Endothelial cell of hepatic sinusoid (primary cell): ENCODE measurements at regions not wholly inside any gene's neighbourhood (a gene's known extent, or its start where the extent isn't known, plus 50 kb on each side); places are given as distances from the start of the nearest gene placed in this dataset.

Experiments used
- in situ Hi-C: cut with HindIII; loops from 2 replicates; pipeline ENCODE4 v1.10.0; 2017; ENCODE audit warnings: low sequenced_read_pairs

DNA sequence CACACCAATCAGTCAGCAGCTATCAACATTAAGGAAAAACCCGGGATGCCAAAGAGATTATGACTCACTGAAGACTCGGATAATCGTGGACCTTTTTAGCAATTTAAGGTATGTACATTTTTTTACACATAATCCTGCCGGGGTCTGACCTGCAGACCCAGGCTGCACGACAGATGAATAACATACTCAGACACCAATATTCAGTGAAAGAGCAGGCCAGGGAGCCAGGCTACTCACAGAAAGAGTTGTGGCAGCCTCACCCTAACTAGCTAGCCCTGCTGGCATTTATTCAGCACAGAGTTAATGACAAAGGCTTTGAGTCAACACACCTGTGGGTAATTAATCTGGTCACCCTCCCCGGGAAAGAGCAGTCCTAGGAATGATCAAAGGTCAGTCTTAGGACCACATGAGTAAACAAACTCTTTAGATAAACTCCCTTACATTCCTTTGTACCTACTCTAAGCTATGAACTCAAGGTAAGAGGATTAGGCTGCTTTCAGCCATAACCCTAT, 727.5 kb downstream of the TBL1XR1 start:
- in situ Hi-C loops = no loop called here

DNA sequence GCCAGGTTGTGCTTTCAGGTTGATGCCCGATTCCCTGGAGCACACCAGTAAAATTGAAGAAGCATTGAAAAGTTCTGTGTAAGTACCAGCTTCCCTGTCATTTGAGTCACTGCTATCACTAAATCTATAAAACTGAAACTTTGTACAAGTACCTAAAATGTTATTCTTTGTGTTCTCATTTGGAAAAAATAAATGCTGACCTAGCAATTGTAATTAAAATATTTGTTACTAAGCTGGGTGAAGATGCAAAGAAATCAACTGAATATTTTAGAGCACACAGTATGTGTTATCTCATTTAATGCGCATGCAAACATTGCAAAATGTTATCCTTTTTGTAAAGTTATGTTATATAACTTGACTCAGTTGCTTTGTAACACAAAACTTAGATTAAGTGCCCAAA, 733.7 kb downstream of the TBL1XR1 start:
- in situ Hi-C loops = no loop called here

DNA sequence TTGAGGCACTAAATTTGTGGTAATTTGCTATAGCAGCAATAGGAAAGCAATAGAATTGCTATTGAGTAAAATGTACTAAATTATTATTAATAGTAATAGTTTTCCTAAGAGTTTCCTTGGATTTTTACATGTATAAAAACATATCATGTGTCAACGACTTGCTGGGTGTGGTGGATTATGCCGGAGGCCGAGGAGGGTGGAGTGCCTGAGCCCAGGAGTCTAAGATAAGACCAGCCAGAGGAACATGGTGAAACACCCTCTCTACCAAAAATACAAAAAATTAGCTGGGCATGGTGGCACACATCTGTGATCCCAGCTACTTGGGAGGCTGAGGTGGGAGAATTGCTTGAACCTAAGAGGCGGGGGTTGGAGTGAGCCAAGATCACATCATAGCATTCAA, 749.9 kb downstream of the TBL1XR1 start:
- in situ Hi-C loops = no loop called here

DNA sequence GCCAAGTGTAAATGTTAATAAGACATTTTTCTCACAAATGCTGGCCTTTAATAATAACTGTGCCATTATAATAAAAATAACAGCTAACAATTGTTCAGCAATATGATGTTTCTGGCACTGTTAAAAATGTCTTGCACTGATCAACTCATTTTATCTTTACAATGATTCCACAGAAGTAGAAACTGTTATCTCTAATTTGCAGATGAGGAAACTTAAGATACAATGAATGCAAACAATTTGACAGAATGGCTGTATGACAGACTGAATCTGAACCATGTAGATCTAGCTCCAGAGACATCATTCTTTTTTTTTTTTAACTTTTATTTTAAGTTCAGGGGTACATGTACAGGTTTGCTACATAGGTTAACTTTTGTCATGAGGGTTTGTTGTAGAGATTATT, 755.0 kb downstream of the TBL1XR1 start:
- in situ Hi-C loops = no loop called here

DNA sequence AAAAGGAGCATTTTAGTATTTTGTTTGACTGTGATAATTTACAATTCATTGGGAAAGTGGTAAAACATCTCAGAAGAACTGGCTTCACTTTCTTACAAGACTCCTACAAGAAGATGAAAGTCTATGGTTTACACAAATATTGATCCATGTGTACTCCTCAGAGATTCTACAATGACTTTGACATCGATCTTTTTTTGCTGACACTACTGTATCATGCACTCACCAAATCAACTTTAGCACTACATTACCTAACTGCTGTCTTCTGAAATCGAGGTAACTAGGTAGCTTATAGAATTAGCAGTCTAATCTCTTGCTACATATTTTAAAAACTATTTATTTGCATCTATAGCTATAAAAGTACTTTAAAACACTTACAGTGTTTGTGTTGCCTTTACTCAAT, 757.6 kb downstream of the TBL1XR1 start:
- in situ Hi-C loops = no loop called here

DNA sequence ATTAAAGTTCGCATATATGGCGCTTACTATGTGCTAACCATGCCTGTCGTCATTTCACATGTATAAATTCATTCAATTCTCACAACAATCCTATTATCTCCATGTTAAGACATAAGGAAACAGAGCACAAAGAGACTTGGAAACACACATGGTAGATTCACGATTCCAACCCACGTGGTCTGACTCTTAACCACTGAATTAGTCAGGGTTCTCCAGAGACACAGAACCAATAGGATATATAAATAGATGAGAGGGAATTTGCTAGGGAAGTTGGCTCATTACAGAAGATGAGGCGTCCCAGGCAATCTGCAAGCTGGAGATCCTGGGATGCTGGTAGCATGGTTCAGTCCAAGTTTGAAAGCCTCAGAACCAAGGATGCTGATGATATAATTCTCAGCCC, 765.3 kb downstream of the TBL1XR1 start:
- in situ Hi-C loops = no loop called here

DNA sequence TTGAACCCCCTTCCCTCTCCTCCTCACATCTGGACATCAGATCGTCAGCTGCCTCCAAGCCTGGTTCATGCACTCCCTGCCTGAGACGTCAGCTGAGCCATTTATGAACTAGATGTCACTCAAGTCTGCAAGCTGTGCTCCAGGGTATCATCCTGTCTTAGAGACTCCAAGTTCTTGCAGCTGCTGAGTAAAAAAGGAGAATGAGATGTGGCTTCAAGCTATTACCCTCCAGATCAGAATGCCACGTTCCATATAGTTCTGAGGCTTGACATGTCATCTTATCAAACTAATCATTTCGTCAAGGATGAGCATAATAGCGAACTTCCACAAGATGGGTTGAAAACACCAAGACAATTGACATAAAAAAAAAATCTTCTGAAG, 766.3 kb downstream of the TBL1XR1 start:
- in situ Hi-C loops = no loop called here

DNA sequence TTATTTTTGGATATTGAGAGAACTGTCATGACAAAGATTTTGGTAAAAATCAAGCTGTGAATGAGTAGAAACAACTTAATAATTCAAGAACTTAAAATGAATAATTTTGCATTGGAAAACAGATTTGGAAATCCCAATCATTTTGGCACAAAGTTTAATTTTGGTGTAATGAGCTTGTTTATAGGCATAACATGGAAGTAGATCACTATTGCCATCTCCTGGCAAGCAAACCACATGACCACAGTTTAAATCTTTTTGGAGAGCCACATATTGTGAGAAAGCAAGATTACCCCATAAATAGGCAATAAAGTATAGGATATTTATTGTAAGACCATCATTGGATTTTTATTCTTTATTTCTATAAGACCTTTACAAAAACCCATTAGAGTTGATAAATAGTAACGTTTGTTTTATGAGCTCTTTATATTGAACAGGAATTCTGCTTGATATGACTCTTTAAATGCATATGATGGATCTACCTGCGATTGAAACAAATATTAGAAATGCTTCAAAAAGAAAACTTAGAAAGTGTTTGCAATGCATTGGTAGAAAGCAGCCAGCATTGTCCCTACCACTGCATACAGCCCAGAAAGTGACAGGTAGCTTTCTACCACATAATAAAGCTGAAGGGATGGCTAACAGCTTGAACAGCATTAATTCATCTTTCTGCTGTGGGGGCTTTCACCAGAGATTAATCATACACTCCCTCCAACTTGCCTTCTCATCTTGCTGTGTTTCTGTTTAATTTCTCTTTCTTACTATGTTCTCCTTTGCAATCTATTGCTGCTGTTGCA, 766.8 kb downstream of the TBL1XR1 start:
- in situ Hi-C loops = no loop called here

DNA sequence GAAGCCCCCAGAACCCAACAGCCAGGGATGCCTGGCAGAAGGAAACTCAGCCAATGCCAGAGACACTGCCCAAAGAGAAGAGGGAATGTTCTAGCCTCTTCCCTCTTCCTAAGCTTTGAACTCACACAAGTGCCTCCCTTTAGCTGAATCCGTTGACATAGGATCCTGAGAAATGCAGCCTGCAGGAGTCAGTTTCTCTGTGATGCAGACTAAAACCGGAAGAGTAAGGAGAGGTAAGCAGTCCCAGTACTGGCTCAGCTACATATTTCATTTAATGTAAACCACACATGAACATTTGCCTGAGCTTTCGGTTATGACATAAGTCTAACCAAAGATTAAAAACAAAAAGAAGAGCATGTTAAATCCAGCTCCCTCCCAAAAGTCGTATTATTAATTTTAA, 768.7 kb downstream of the TBL1XR1 start:
- in situ Hi-C loops = no loop called here

DNA sequence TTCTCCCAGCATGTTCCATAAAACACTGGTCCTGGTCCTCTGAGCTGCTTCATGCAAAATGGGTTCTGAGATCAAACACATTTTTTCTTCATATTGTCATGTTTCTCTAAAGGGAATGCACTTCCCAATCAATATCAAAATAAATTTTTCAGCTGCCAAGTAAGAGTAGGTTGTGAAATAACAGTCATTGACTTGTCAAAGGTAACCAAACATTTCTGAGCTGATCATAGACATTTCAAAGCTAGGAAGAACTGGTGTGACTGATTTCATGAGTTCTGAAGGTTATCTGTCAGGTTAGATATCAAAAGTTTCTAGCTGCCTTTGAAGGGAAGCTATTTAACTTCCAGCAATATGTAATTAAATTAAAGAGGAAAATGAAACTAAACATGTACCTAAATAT, 770.9 kb downstream of the TBL1XR1 start:
- in situ Hi-C loops = no loop called here

DNA sequence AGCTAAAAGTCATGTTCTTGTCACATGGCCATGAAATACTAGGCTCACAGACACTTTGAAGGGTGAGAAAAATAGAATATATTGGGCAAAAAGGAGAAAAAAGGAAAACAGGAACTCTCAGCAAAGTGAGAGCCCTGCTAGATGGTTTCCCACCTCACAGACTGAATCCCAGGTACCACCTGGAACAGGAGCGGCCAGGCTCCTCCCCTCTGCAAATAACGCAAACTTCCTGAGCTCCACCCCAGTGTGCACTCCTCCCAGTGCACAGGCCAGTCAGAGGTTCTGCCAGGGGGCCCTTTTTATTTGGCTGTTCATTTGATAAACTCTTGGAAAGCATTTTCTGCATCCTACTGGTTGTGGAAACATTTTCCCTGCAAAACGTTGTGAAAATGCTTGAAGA, 780.4 kb downstream of the TBL1XR1 start:
- in situ Hi-C loops = no loop called here

DNA sequence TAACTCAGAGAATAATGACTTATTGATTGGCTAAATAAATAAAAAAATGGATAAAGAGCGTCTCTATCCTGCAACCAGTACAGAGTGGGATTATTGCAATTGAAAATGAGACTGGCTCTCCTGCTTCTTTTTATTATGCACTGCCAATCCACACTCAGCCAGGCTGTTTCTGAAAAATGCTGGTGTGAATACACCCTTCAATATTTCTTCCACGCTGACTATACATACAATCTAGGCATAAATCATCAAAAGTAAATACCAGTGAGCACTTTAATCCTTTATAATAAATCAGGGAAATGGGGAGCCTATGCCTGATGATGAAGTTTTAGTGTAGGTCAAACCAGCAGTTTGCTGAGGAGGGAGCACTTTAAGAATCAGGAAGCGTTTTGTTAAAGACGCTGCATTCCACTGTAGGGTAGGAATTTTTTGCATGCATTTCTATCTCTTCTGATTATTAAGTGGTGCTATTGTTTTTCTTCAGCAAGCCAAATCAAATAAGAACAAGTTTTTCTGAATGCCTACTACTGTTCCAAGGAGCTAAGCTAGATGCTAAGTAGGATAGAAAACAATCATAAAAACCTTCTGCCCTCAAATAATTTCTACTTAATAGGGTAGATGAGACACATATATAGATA, 781.5 kb downstream of the TBL1XR1 start:
- in situ Hi-C loops = no loop called here

DNA sequence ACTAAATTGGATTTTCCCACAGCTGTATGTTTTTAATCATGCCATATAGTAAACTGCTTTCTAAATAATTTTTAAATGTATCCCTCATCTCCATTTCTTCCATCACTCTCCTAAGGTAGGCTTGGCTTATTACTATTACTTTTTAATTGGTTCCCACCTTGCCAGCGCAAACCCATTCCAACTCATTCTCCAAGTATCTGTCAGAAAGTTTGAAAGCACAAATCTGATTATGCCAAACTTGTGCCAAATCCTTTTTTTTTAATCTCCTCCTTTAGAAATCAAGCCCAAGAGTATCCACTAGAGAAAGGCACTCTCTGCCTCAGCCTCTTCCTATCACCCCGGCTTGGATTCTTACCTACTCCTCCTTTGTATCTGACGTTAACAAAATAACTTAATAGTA, 784.5 kb downstream of the TBL1XR1 start:
- in situ Hi-C loops = no loop called here

DNA sequence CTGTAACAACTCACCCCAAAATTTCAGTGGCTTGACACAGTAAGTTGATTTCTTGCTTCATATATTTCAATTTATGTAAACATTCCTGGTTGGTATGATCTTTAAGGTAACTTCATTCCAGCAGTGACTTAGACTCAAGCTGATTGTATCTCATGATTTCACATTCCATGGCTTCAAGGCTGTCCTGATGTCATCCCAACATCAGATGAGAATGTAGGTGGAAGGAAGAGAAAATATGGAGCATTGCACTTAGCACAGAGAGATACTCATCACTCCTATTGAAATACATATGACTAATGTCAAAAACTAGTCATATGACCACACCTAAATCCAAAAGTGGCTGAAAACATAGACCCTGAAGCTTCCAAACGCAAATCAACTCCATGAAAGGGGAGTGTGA, 793.8 kb downstream of the TBL1XR1 start:
- in situ Hi-C loops = no loop called here

DNA sequence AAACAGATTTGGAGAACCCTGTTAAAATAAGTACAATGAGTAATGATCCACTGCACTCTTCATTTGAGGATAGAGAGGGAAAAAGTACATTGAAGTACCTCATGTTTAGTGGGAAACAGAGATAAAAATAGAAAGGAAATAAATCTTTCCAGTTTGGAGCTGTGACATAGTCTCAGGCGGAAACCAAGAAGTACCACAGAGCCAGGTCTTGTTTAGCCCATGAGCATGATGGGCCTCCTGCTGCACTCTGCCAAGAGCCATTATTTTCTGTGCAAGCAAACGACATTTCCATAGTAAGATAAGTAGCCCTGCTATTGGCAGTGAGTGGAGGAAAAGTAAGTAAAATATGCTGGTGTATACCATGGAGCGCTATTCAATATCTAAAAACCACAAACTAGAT, 796.1 kb downstream of the TBL1XR1 start:
- in situ Hi-C loops = no loop called here

DNA sequence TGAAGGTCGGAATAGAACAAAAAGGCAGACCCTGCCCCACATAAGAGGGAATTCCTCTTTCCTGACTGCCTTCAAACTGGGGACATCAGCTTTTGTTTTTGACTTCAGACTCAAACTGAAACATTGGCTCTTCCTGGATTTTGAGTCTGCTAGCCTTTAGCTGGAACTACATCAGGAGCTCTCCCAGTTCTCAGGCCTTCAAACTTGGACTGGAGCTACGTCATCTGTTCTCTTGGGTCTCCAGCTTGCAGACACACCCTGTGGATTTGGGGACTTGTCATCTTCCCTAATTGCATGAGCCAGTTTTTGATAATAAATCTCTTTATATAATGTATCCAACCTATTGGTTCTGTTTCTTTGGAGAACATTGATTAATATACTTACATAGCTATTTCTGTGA, 798.1 kb downstream of the TBL1XR1 start:
- in situ Hi-C loops = no loop called here

DNA sequence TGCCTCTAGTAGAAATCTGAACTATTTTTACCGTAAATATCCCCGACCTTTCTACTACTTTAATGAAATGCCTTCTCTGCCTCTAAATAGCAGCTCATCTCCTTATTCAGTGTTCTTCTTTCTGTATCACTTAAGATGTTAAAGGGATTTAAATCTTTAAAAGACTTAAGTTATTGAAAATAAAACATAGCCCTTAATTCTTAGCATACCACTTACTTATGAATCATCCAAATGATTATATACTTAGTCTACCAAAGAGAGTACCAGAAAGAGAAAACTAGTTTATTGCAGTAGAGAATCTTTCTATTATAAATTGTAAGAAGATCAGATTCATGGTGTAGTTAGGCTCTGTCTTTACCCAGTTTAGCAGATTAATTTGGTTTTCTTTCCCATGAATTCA, 802.0 kb downstream of the TBL1XR1 start:
- in situ Hi-C loops = no loop called here

DNA sequence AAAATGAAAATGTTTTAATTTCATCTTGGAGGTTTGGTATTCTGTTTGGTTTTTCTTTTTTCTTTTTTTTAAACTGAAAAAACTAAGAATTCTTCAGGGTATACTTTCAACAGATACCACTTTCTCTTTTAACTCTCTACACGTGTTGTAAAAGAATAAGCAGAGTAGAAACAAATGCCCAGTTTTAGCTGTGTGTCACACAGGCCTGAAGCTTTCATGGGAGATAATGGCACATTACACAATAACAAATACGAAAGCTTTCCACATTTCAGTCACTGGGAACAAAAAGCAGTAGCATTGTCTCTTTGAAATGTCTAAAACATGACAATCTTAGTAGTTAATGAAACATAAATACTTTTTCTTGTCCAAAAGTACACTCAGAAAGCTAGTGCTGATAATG, 818.5 kb downstream of the TBL1XR1 start:
- in situ Hi-C loops = no loop called here

DNA sequence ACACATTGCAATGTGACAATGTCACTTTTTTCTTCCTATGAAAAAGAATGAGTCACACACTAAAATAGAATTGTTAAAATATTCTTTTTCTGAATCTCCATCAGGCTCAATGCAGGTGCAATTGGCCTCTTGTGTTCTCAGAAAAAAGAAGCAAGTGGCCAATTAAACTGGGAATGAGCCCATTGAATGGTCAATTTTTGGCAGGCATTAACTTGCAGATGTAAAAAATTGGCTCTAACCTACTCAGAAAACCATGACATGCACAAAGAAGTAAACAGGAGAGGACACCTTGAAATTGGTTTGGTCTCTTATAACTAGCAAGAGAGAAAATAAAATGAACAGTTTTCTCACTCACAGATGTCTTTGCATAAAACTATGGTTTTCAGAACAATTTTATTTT, 820.8 kb downstream of the TBL1XR1 start:
- in situ Hi-C loops = no loop called here

DNA sequence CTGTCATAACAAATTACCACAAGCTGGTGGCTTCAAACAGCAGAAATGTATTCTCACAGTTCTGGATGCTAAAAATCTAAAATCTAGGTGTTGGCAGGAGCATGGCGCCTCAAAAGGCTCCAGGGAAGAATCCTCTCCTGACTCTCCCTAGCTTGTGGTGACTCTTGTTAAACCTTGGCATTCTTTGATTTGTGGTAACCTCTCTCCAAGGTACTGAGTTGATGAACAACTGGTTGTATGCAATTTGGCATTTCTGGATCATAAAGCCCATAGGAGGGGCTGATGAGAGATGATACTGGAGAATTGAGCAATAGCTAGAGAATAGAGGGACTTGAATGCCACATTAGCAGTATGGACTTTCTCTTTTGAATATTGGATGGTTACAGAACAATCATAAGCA, 821.8 kb downstream of the TBL1XR1 start:
- in situ Hi-C loops = no loop called here

DNA sequence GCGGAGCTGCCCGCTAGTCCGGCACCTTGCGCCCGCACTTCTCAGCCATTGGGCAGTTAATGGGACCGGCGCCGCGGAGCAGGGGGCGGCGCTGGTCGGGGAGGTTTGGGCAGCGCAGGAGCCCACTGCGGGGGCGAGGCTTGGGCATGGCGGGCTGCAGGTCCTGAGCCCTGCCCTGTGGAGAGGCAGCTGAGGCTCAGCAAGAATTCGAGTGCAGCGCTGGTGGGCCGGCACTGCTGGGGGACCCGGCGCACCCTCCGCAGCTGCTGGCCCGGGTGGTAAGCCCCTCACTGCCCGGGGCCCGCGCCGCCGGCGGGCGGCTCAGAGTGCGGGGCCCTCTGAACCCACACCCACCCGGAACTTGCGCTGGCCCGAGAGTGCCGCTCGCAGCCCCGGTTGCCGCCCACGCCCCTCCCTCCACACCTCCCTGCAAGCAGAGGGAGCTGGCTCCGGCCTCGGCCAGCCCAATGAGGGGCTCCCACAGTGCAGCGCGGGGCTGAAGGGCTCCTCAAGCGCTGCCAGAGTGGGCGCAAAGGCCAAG, 835.0 kb downstream of the TBL1XR1 start:
- in situ Hi-C loops = no loop called here

DNA sequence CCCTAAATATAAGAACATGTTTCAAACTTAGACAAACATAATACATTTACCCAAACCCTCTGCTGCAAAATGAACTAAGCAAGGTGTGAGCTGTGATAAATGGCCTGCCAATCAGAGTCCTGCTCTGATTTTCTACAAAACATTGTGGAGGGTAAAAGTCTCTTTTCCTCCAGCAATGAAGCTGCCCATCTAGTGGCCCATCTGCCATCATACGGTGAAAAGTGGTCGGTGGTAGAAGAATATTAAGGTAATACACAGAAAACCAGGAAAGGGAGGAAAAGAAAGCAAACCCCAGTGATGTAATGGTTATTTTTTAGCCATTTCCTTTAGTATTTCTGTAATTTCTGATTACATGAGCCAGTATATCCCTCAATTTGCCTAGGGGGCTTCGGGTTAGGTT, 838.1 kb downstream of the TBL1XR1 start:
- in situ Hi-C loops = no loop called here
